ENCODE measurements at regions not wholly inside any gene's neighbourhood (a gene's known extent, or its start where the extent isn't known, plus 50 kb on each side); places are given as distances from the start of the nearest gene placed in this dataset.

GRCh38 chr12:46460682-46461210, 88.2 kb upstream of the SLC38A2 start:
- Histone ChIP-seq H3K4me1 (ENCODE audit: control insufficient read depth in 1 of 2, insufficient read depth in 2 of 2, low read length in 2 of 2) (peaks cover 8 to 18% of the 10 kb centered on the region in 2 donors), H3K27me3 (ENCODE audit: low read depth, low read length) (no peaks in the 10 kb centered on the region), H3K4me3 (ENCODE audit: low read depth in 1 of 2, low read length in 2 of 2) (no peak overlapping the region), H3K36me3 (ENCODE audit: control insufficient read depth in 1 of 2, insufficient read depth in 2 of 2, low read length in 2 of 2) (no peaks in the 10 kb centered on the region), H3K9me3 (ENCODE audit: control insufficient read depth in 1 of 2, low read length in 2 of 2) (no peaks in the 10 kb centered on the region), H3K27ac (ENCODE audit: low read length) (no peak overlapping the region)

GRCh38 chr12:46459861-46460545, 87.4 kb upstream of the SLC38A2 start:
- Histone ChIP-seq H3K4me3 (ENCODE audit: low read depth in 1 of 2, low read length in 2 of 2) (no peak overlapping the region), H3K9me3 (ENCODE audit: control insufficient read depth in 1 of 2, low read length in 2 of 2) (no peaks in the 10 kb centered on the region), H3K36me3 (ENCODE audit: control insufficient read depth in 1 of 2, insufficient read depth in 2 of 2, low read length in 2 of 2) (no peaks in the 10 kb centered on the region), H3K4me1 (ENCODE audit: control insufficient read depth in 1 of 2, insufficient read depth in 2 of 2, low read length in 2 of 2) (peaks cover 8 to 18% of the 10 kb centered on the region in 2 donors), H3K27me3 (ENCODE audit: low read depth, low read length) (no peaks in the 10 kb centered on the region), H3K27ac (ENCODE audit: low read length) (no peak overlapping the region)

GRCh38 chr12:46459111-46459510, 86.5 kb upstream of the SLC38A2 start:
- no peaks in the 10 kb centered on the region for H3K36me3 ChIP-seq (ENCODE audit: control insufficient read depth in 1 of 2, insufficient read depth in 2 of 2, low read length in 2 of 2)
- H3K4me1 ChIP-seq (ENCODE audit: control insufficient read depth in 1 of 2, insufficient read depth in 2 of 2, low read length in 2 of 2) = peaks cover 8 to 18% of the 10 kb centered on the region in 2 donors
- H3K4me3 ChIP-seq (ENCODE audit: low read depth in 1 of 2, low read length in 2 of 2) = no peak overlapping the region
- H3K27me3 ChIP-seq (ENCODE audit: low read depth, low read length) = no peaks in the 10 kb centered on the region
- H3K9me3 ChIP-seq (ENCODE audit: control insufficient read depth in 1 of 2, low read length in 2 of 2) = no peaks in the 10 kb centered on the region
- H3K27ac ChIP-seq (ENCODE audit: low read length) = no peak overlapping the region

GRCh38 chr12:46458500-46459102, 86.0 kb upstream of the SLC38A2 start:
- peaks cover 8 to 18% of the 10 kb centered on the region in 2 donors for H3K4me1 ChIP-seq (ENCODE audit: control insufficient read depth in 1 of 2, insufficient read depth in 2 of 2, low read length in 2 of 2)
- H3K4me3 ChIP-seq (ENCODE audit: low read depth in 1 of 2, low read length in 2 of 2) = no peak overlapping the region
- no peaks in the 10 kb centered on the region for H3K27me3 ChIP-seq (ENCODE audit: low read depth, low read length)
- no peaks in the 10 kb centered on the region for H3K36me3 ChIP-seq (ENCODE audit: control insufficient read depth in 1 of 2, insufficient read depth in 2 of 2, low read length in 2 of 2)
- H3K27ac ChIP-seq (ENCODE audit: low read length) = no peak overlapping the region
- H3K9me3 ChIP-seq (ENCODE audit: control insufficient read depth in 1 of 2, low read length in 2 of 2) = no peaks in the 10 kb centered on the region

GRCh38 chr12:46457958-46458357, 85.4 kb upstream of the SLC38A2 start:
- Histone ChIP-seq H3K9me3 (ENCODE audit: control insufficient read depth in 1 of 2, low read length in 2 of 2) (no peaks in the 10 kb centered on the region), H3K27me3 (ENCODE audit: low read depth, low read length) (no peaks in the 10 kb centered on the region), H3K4me1 (ENCODE audit: control insufficient read depth in 1 of 2, insufficient read depth in 2 of 2, low read length in 2 of 2) (peaks cover 8 to 18% of the 10 kb centered on the region in 2 donors), H3K36me3 (ENCODE audit: control insufficient read depth in 1 of 2, insufficient read depth in 2 of 2, low read length in 2 of 2) (no peaks in the 10 kb centered on the region), H3K4me3 (ENCODE audit: low read depth in 1 of 2, low read length in 2 of 2) (no peak overlapping the region), H3K27ac (ENCODE audit: low read length) (no peak overlapping the region)

- Histone ChIP-seq H3K36me3 (ENCODE audit: control insufficient read depth in 1 of 2, insufficient read depth in 2 of 2, low read length in 2 of 2) (no peaks in the 10 kb centered on the region), H3K27ac (ENCODE audit: low read length) (no peak overlapping the region), H3K27me3 (ENCODE audit: low read depth, low read length) (no peaks in the 10 kb centered on the region), H3K4me3 (ENCODE audit: low read depth in 1 of 2, low read length in 2 of 2) (no peak overlapping the region), H3K9me3 (ENCODE audit: control insufficient read depth in 1 of 2, low read length in 2 of 2) (no peaks in the 10 kb centered on the region), H3K4me1 (ENCODE audit: control insufficient read depth in 1 of 2, insufficient read depth in 2 of 2, low read length in 2 of 2) (peaks cover 8 to 18% of the 10 kb centered on the region in 2 donors)
These were observed 84.1 kb upstream of the SLC38A2 start for GRCh38 chr12:46456356-46457334.

GRCh38 chr12:46455648-46456352, 83.2 kb upstream of the SLC38A2 start:
- Histone ChIP-seq H3K4me3 (ENCODE audit: low read depth in 1 of 2, low read length in 2 of 2) (no peak overlapping the region), H3K4me1 (ENCODE audit: control insufficient read depth in 1 of 2, insufficient read depth in 2 of 2, low read length in 2 of 2) (peaks cover 8 to 9% of the 10 kb centered on the region in 2 donors), H3K36me3 (ENCODE audit: control insufficient read depth in 1 of 2, insufficient read depth in 2 of 2, low read length in 2 of 2) (no peaks in the 10 kb centered on the region), H3K27me3 (ENCODE audit: low read depth, low read length) (no peaks in the 10 kb centered on the region), H3K27ac (ENCODE audit: low read length) (no peak overlapping the region), H3K9me3 (ENCODE audit: control insufficient read depth in 1 of 2, low read length in 2 of 2) (no peaks in the 10 kb centered on the region)

GRCh38 chr12:46454981-46455380, 82.4 kb upstream of the SLC38A2 start:
- Histone ChIP-seq H3K36me3 (ENCODE audit: control insufficient read depth in 1 of 2, insufficient read depth in 2 of 2, low read length in 2 of 2) (no peaks in the 10 kb centered on the region), H3K4me1 (ENCODE audit: control insufficient read depth in 1 of 2, insufficient read depth in 2 of 2, low read length in 2 of 2) (peaks cover 13 to 14% of the 10 kb centered on the region in 2 donors), H3K9me3 (ENCODE audit: control insufficient read depth in 1 of 2, low read length in 2 of 2) (no peaks in the 10 kb centered on the region), H3K27ac (ENCODE audit: low read length) (no peak overlapping the region), H3K4me3 (ENCODE audit: low read depth in 1 of 2, low read length in 2 of 2) (no peak overlapping the region), H3K27me3 (ENCODE audit: low read depth, low read length) (no peaks in the 10 kb centered on the region)

GRCh38 chr12:46453428-46453827, 80.9 kb upstream of the SLC38A2 start:
- H3K4me3 ChIP-seq (ENCODE audit: low read depth in 1 of 2, low read length in 2 of 2) = no peak overlapping the region
- H3K27me3 ChIP-seq (ENCODE audit: low read depth, low read length) = no peaks in the 10 kb centered on the region
- H3K36me3 ChIP-seq (ENCODE audit: control insufficient read depth in 1 of 2, insufficient read depth in 2 of 2, low read length in 2 of 2) = no peaks in the 10 kb centered on the region
- no peaks in the 10 kb centered on the region for H3K9me3 ChIP-seq (ENCODE audit: control insufficient read depth in 1 of 2, low read length in 2 of 2)
- no peak overlapping the region for H3K27ac ChIP-seq (ENCODE audit: low read length)
- H3K4me1 ChIP-seq (ENCODE audit: control insufficient read depth in 1 of 2, insufficient read depth in 2 of 2, low read length in 2 of 2) = peaks cover 12 to 15% of the 10 kb centered on the region in 2 donors

- H3K4me3 ChIP-seq (ENCODE audit: low read depth in 1 of 2, low read length in 2 of 2) = no peak overlapping the region
- peaks cover 12 to 15% of the 10 kb centered on the region in 2 donors for H3K4me1 ChIP-seq (ENCODE audit: control insufficient read depth in 1 of 2, insufficient read depth in 2 of 2, low read length in 2 of 2)
- H3K9me3 ChIP-seq (ENCODE audit: control insufficient read depth in 1 of 2, low read length in 2 of 2) = no peaks in the 10 kb centered on the region
- H3K27me3 ChIP-seq (ENCODE audit: low read depth, low read length) = no peaks in the 10 kb centered on the region
- H3K36me3 ChIP-seq (ENCODE audit: control insufficient read depth in 1 of 2, insufficient read depth in 2 of 2, low read length in 2 of 2) = no peaks in the 10 kb centered on the region
- no peak overlapping the region for H3K27ac ChIP-seq (ENCODE audit: low read length)
These were observed 80.2 kb upstream of the SLC38A2 start for GRCh38 chr12:46452776-46453175.
